ENCODE measurements at regions not wholly inside any gene's neighbourhood (a gene's known extent, or its start where the extent isn't known, plus 50 kb on each side); places are given as distances from the start of the nearest gene placed in this dataset.

DNA sequence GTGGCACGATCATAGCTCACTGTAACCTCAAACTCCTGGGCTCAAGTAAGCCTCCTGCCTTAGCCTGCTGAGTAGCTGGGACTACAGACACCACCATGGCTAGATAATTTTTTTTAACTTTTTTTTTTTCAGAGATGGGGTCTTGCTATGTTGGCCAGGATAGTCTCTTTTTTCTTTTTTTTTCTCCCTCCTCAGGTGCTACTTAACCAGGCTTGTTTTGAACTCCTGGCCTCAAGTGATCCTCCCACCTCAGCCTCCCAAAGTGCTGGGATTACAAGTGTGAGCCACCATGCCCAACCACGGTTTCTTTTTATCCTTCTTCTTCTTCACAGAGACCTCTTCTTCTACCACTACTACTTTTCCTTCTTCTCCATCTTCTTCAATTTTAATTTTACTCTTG, 53.8 kb upstream of the MAP4 start:
- H3K9ac ChIP-seq (ENCODE audit: extremely low read depth, insufficient read length, low read length): no peak overlapping the region
- peaks cover 7% of the 10 kb centered on the region for H3K79me1 ChIP-seq (ENCODE audit: insufficient read depth, low read depth, low read length, poor library complexity, severe bottlenecking)
- no peak overlapping the region for H3K18ac ChIP-seq (ENCODE audit: insufficient read length, low read depth, low read length)
- peaks cover 9 to 24% (median 22%) of the 10 kb centered on the region in 3 experiments; a peak in 6 of 7 replicates for H3K36me3 Mint-ChIP-seq (ENCODE audit: insufficient read depth in 1 of 3, low read depth in 3 of 3)
- H4K8ac ChIP-seq (replicated peaks; ENCODE audit: insufficient read length, low read depth, low read length): no peak overlapping the region
- H4K20me1 ChIP-seq (ENCODE audit: control insufficient read depth, insufficient read depth, insufficient read length): no peaks in the 10 kb centered on the region
- H3K27ac Mint-ChIP-seq: peak overlapping the region in 1 of 3 experiments; percentile 78; a peak in 1 of 7 replicates
- H2BK20ac ChIP-seq (ENCODE audit: low read depth, low read length, poor library complexity, severe bottlenecking): no peak overlapping the region
- peaks cover 21% of the 10 kb centered on the region; the same call in 1 of the 2 replicates for H3K79me2 ChIP-seq (ENCODE audit: insufficient read depth, low read length)
- H3K4me3 Mint-ChIP-seq: no peak overlapping the region
- H2AK5ac ChIP-seq (ENCODE audit: insufficient read length, low read length): no peak overlapping the region
- H3K9me3 ChIP-seq (ENCODE audit: control insufficient read depth, low read depth, low read length): no peaks in the 10 kb centered on the region
- no peak overlapping the region for H2AFZ ChIP-seq (ENCODE audit: low read length)
- no peak for DNase-seq
- no peak overlapping the region for H2BK5ac ChIP-seq (ENCODE audit: insufficient read length, low read length)
- no peak overlapping the region for H4K91ac ChIP-seq (ENCODE audit: insufficient read length, low read depth, low read length)
- no peaks in the 10 kb centered on the region for H3K4me1 ChIP-seq (ENCODE audit: insufficient read depth, low read length)
- no peak overlapping the region for H3K4me2 ChIP-seq (ENCODE audit: insufficient read depth, insufficient read length, low read length)
- H2BK15ac ChIP-seq (ENCODE audit: low read depth, low read length): no peak overlapping the region
- H3K27me3 ChIP-seq (ENCODE audit: insufficient read depth, low read length): no peaks in the 10 kb centered on the region
- no CpG with 5 or more reads among the region's 2 CpGs for WGBS (ENCODE audit: extremely low coverage, insufficient read length, low lambda C conversion rate)
- H3K4me1 Mint-ChIP-seq: no peaks in the 10 kb centered on the region
- H3K23me2 ChIP-seq (ENCODE audit: insufficient read length, low read depth, low read length, poor library complexity, severe bottlenecking): no peaks in the 10 kb centered on the region
- H3T11ph ChIP-seq (ENCODE audit: low read length): no peak overlapping the region
- H4K5ac ChIP-seq (ENCODE audit: insufficient read length, low read depth, low read length): no peak overlapping the region
- no peak overlapping the region for H3K4ac ChIP-seq (ENCODE audit: low read depth, low read length)
- H2BK12ac ChIP-seq (ENCODE audit: insufficient read length, low read depth, low read length): no peak overlapping the region
- no peak overlapping the region for H3K56ac ChIP-seq (ENCODE audit: insufficient read length, low read depth, low read length)
- no peak overlapping the region for H3K23ac ChIP-seq (ENCODE audit: insufficient read length, low read depth, low read length)
- no peak overlapping the region for H3K14ac ChIP-seq (ENCODE audit: insufficient read depth, low read length)
- TF ChIP-seq, protein P1, sequence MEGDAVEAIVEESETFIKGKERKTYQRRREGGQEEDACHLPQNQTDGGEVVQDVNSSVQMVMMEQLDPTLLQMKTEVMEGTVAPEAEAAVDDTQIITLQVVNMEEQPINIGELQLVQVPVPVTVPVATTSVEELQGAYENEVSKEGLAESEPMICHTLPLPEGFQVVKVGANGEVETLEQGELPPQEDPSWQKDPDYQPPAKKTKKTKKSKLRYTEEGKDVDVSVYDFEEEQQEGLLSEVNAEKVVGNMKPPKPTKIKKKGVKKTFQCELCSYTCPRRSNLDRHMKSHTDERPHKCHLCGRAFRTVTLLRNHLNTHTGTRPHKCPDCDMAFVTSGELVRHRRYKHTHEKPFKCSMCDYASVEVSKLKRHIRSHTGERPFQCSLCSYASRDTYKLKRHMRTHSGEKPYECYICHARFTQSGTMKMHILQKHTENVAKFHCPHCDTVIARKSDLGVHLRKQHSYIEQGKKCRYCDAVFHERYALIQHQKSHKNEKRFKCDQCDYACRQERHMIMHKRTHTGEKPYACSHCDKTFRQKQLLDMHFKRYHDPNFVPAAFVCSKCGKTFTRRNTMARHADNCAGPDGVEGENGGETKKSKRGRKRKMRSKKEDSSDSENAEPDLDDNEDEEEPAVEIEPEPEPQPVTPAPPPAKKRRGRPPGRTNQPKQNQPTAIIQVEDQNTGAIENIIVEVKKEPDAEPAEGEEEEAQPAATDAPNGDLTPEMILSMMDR (conservative IDR thresholded peaks at IDR 0.05): no peak
- no peaks in the 10 kb centered on the region for H3K9me3 Mint-ChIP-seq
- H3K27ac ChIP-seq (ENCODE audit: insufficient read length, low read depth, low read length): no peak overlapping the region
- H2BK120ac ChIP-seq (ENCODE audit: low read depth, low read length, poor library complexity, severe bottlenecking): no peak overlapping the region
- H3K27me3 Mint-ChIP-seq (ENCODE audit: low read depth): no peaks in the 10 kb centered on the region
